IPS-NIHi11 (cell line): ENCODE measurements at regions not wholly inside any gene's neighbourhood (a gene's known extent, or its start where the extent isn't known, plus 50 kb on each side); places are given as distances from the start of the nearest gene placed in this dataset.

Source experiments
- DNase-seq: peaks from one replicate; pipeline ENCODE4 v3.0.0; 2012; ENCODE audit warnings: mixed read lengths, low spot score

- no peak for DNase-seq
Observed at GRCh38 chr1:2916706-2917105, 104.6 kb upstream of the ACTRT2 start.

- no peak for DNase-seq
Observed at GRCh38 chr1:2917284-2917683, 104.0 kb upstream of the ACTRT2 start.

- DNase-seq: no peak
Observed at GRCh38 chr1:2918441-2918840, 102.8 kb upstream of the ACTRT2 start.

- no peak for DNase-seq
Observed at GRCh38 chr1:2919841-2920240, 101.4 kb upstream of the ACTRT2 start.

GRCh38 chr1:2920421-2921015, 100.7 kb upstream of the ACTRT2 start:
- DNase-seq: no peak

- DNase-seq: peak; percentile 43
Observed at GRCh38 chr1:2921970-2922686, 99.1 kb upstream of the ACTRT2 start.

GRCh38 chr1:2923351-2923750, 97.9 kb upstream of the ACTRT2 start:
- no peak for DNase-seq

GRCh38 chr1:2925291-2925690, 96.0 kb upstream of the ACTRT2 start:
- DNase-seq: no peak

GRCh38 chr1:2925918-2926317, 95.3 kb upstream of the ACTRT2 start:
- no peak for DNase-seq

- DNase-seq: no peak
Observed at GRCh38 chr1:2926447-2927055, 94.7 kb upstream of the ACTRT2 start.

GRCh38 chr1:2927393-2928360, 93.6 kb upstream of the ACTRT2 start:
- no peak for DNase-seq

GRCh38 chr1:2928366-2929325, 92.6 kb upstream of the ACTRT2 start:
- DNase-seq: no peak

GRCh38 chr1:2929335-2929734, 91.9 kb upstream of the ACTRT2 start:
- DNase-seq: no peak

- DNase-seq: no peak
Observed at GRCh38 chr1:2930016-2930815, 91.1 kb upstream of the ACTRT2 start.

- no peak for DNase-seq
Observed at GRCh38 chr1:2930913-2931723, 90.1 kb upstream of the ACTRT2 start.

- no peak for DNase-seq
Observed at GRCh38 chr1:2931724-2932401, 89.4 kb upstream of the ACTRT2 start.

GRCh38 chr1:2932671-2933350, 88.5 kb upstream of the ACTRT2 start:
- no peak for DNase-seq

- no peak for DNase-seq
Observed at GRCh38 chr1:2933431-2934155, 87.7 kb upstream of the ACTRT2 start.
